Mammary epithelial cell (primary cell): ENCODE measurements at regions not wholly inside any gene's neighbourhood (a gene's known extent, or its start where the extent isn't known, plus 50 kb on each side); places are given as distances from the start of the nearest gene placed in this dataset.

Experiments
- CTCF ChIP-seq, 2 donors: IDR thresholded peaks in 1 of 2; conservative IDR thresholded peaks in 1 of 2; 2 replicates each; pipeline ENCODE4 v1.5.1; 2011 to 2012; ENCODE audit warnings: inconsistent platforms in 2 of 2, low read length in 2 of 2, mild to moderate bottlenecking in 2 of 2, control low read depth in 1 of 2, low read depth in 1 of 2; ENCODE audit not compliant: insufficient read depth in 1 of 2; ENCODE audit errors: extremely low read depth in 1 of 2
- EZH2 ChIP-seq: IDR thresholded peaks from 2 replicates; pipeline ENCODE4 v1.6.1; 2012; ENCODE audit warnings: low read length, inconsistent platforms, borderline replicate concordance

DNA sequence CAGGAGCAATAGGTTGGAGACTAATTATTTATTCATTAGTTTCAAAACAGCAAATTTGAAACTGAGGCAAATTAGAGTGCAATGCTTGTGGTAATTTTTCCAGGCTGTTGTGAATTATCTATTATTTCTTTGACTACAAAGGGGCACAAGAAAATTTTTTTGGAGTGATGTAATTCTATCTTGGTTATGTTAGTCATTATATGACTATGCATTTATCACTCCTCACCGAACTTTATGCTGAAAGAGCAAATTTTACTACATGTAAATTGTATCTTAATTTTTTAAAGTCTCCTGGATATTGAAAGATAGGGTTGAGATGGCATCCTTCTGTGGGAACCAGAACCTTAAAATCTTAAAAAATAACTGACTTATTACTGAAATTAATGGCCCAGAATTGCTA, 320.0 kb upstream of the ROBO1 start:
- no peak for TF ChIP-seq CTCF (conservative IDR thresholded peaks at IDR 0.05 in 1 of 2, IDR thresholded peaks at IDR 0.05 in 1 of 2; ENCODE audit: extremely low read depth in 1 of 2, insufficient read depth in 1 of 2, low read depth in 1 of 2, low read length in 2 of 2)
- TF ChIP-seq EZH2, result no peak
